LNCAP (cell line): ENCODE measurements at regions not wholly inside any gene's neighbourhood (a gene's known extent, or its start where the extent isn't known, plus 50 kb on each side); places are given as distances from the start of the nearest gene placed in this dataset.

Experiments used
- TF ChIP-seq, protein P1 (sequence below): fragments of 450-650 bp; IDR thresholded peaks from 2 replicates; pipeline ENCODE4 v1.5.1; 2017; ENCODE audit warnings: mild to moderate bottlenecking

- TF ChIP-seq, protein P1, sequence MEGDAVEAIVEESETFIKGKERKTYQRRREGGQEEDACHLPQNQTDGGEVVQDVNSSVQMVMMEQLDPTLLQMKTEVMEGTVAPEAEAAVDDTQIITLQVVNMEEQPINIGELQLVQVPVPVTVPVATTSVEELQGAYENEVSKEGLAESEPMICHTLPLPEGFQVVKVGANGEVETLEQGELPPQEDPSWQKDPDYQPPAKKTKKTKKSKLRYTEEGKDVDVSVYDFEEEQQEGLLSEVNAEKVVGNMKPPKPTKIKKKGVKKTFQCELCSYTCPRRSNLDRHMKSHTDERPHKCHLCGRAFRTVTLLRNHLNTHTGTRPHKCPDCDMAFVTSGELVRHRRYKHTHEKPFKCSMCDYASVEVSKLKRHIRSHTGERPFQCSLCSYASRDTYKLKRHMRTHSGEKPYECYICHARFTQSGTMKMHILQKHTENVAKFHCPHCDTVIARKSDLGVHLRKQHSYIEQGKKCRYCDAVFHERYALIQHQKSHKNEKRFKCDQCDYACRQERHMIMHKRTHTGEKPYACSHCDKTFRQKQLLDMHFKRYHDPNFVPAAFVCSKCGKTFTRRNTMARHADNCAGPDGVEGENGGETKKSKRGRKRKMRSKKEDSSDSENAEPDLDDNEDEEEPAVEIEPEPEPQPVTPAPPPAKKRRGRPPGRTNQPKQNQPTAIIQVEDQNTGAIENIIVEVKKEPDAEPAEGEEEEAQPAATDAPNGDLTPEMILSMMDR: no peak
Measured at GRCh38 chr15:94053626-94054025, 177.7 kb upstream of the MCTP2 start.

DNA sequence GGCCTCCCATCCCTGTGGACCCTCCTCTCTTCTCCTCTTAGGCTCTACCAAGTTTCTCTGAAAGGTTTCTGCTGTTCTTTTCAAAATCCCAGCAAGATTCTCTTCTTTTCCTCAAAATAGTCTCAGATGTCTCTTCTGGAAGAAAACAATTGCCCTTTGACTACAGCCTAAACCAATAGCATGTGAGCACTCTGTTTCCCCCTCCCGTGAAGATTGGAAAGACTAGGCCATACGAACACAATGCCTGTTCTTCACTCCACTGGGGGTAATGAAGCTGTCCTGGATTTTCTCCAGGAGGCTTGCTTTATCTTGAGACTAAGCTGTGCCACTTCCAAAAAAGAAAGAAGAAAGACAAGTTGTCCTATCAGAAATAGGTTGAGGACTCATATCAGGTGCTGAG lies 178.7 kb upstream of the MCTP2 start:
- TF ChIP-seq, protein P1: no peak

DNA sequence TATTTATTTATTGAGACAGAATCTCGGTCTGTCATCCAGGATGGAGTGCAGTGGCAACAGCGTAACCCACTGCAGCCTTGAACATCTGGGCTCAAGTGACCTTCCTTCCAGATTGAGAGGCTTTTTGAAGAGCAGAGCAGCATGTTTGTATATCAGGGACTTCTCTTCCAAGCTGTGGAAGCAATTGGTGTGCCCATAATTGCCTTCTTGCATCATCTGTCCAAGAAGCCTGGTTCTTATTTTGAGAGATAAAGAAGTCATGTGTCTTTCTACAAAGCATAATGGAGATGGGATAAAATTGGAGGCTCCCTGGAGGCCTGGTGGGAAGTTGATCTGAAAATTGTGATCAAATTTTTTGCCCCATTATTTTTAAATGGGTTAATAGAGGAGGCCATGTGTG lies 183.8 kb upstream of the MCTP2 start:
- TF ChIP-seq, protein P1: no peak

DNA sequence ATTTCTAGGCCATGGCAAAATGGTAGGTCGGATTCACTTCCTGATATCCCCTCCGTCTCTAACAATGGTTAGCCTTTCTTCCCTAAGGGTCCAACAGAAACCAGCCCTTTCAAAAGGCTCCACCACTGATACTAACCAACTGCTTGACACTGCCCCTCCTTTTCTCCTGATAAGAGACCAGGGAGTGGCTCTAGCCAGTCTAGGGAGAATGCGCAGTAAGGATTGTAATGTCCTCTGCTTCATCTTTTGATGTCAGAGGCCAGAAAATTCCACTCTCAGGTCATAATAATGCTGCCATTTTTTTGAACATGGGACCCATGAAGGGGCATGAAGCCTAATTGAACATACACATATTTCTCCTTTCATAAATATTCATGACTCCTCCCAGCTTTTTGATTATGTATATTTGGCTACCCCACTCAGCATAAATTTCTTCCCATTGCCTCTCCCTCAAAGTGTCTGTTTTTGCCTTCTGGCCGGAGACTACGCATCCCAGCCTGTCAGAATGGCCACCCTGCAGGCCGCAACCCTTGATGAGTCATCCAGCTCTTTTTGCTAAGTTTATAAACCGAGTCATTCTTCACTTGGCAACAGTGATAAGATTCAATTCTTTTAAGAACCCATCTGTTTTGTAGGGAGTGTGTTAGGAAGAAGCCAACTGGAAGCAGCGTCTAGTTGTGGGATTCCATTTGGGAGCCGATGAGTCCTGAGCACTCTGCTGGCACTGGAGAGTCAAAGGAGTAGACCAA lies 189.0 kb upstream of the MCTP2 start:
- TF ChIP-seq, protein P1: no peak

DNA sequence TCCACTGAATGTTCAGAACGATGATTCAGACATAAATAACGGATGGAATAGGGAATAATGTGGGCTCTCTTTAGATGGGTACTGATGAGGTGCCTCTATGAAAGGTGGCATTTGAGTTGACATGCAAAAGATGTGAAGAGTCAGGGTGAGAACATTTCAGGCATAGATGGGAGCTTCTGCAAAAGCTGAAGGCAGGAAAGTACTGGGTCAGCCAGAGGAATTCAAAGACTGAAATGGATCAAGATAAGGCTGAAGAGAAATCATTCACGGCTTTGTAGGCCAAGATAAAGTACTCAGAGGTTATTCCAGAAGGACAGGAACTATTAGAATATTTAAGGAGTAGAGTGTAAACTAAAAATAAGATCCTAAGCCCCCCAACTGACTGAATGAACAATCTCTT lies 189.6 kb upstream of the MCTP2 start:
- TF ChIP-seq, protein P1: no peak

GRCh38 chr15:94040541-94041248 lies 190.7 kb upstream of the MCTP2 start:
- TF ChIP-seq, protein P1: no peak; the same call in 1 of the 2 replicates

GRCh38 chr15:94036156-94036555 lies 195.2 kb upstream of the MCTP2 start:
- TF ChIP-seq, protein P1: no peak
